ENCODE measurements at regions not wholly inside any gene's neighbourhood (a gene's known extent, or its start where the extent isn't known, plus 50 kb on each side); places are given as distances from the start of the nearest gene placed in this dataset.

GRCh38 chr5:175290379-175290778, 153.6 kb downstream of the DRD1 start:
- TF ChIP-seq CTCF (IDR thresholded peaks at IDR 0.05; ENCODE audit: low read depth, low read length, poor library complexity, severe bottlenecking): no peak
- no peak for TF ChIP-seq EZH2phosphoT487 (IDR thresholded peaks at IDR 0.05; ENCODE audit: borderline replicate concordance, low read length)

All from DOHH2 (cell line).